GM23338 (cell line): ENCODE measurements at regions not wholly inside any gene's neighbourhood (a gene's known extent, or its start where the extent isn't known, plus 50 kb on each side); places are given as distances from the start of the nearest gene placed in this dataset.

ENCODE experiments used
- ATAC-seq: fragments of 200-7000 bp; cut with Tn5 transposase; 3 replicates; pipeline ENCODE4 v1.9.1; 2020
- DNase-seq: peaks from one replicate; pipeline ENCODE4 v3.0.0-alpha.2; 2015; ENCODE audit warnings: low spot score
- H2AFZ ChIP-seq: fragments of 200-600 bp; sonication (generic); 2 replicates; pipeline ENCODE4 v1.8.0; 2016; ENCODE audit warnings: antibody characterized with exemption, mild to moderate bottlenecking, moderate library complexity
- H3F3A ChIP-seq: fragments of 200-600 bp; sonication (generic); replicated peaks from 2 replicates; pipeline ENCODE4 v1.8.0; 2017; ENCODE audit warnings: antibody characterized with exemption, mixed run types, low read depth
- H3K27ac ChIP-seq: fragments of 200-600 bp; sonication (generic); 2 replicates; pipeline ENCODE4 v1.6.1; 2016; ENCODE audit warnings: low read depth
- H3K27me3 ChIP-seq: fragments of 200-600 bp; sonication (generic); 2 replicates; pipeline ENCODE4 v1.8.0; 2016; ENCODE audit warnings: mild to moderate bottlenecking, mixed run types, moderate library complexity; ENCODE audit not compliant: insufficient read depth
- H3K36me3 ChIP-seq: fragments of 200-600 bp; sonication (generic); 2 replicates; pipeline ENCODE4 v1.8.0; 2016; ENCODE audit warnings: mild to moderate bottlenecking; ENCODE audit not compliant: insufficient read depth
- H3K4me1 ChIP-seq: fragments of 200-600 bp; sonication (generic); 2 replicates; pipeline ENCODE4 v1.8.0; 2016; ENCODE audit warnings: mild to moderate bottlenecking, moderate library complexity; ENCODE audit not compliant: insufficient read depth
- H3K4me2 ChIP-seq: fragments of 200-600 bp; sonication (generic); 2 replicates; pipeline ENCODE4 v1.7.1; 2017; ENCODE audit warnings: mixed run types
- H3K4me3 ChIP-seq: fragments of 200-600 bp; sonication (generic); 2 replicates; pipeline ENCODE4 v1.6.1; 2016; ENCODE audit warnings: mixed run types
- H3K79me2 ChIP-seq: fragments of 200-600 bp; sonication (generic); replicated peaks from 2 replicates; pipeline ENCODE4 v1.8.0; 2017; ENCODE audit warnings: mild to moderate bottlenecking; ENCODE audit not compliant: insufficient read depth
- H3K9me2 ChIP-seq: fragments of 200-600 bp; sonication (generic); 2 replicates; pipeline ENCODE4 v1.8.0; 2017; ENCODE audit not compliant: insufficient read depth
- H4K20me1 ChIP-seq: fragments of 200-600 bp; sonication (generic); replicated peaks from 2 replicates; pipeline ENCODE4 v1.8.0; 2017; ENCODE audit warnings: mild to moderate bottlenecking; ENCODE audit not compliant: insufficient read depth
- H3K27ac Mint-ChIP-seq: 2 replicates; pipeline ENCODE4 v1.8.0; 2020; ENCODE audit warnings: inconsistent platforms, mild to moderate bottlenecking, moderate library complexity, mixed read lengths
- H3K27me3 Mint-ChIP-seq: 3 replicates; pipeline ENCODE4 v1.8.0; 2022; ENCODE audit warnings: low read depth, mild to moderate bottlenecking, moderate library complexity, mixed read lengths, inconsistent platforms; ENCODE audit not compliant: insufficient read depth, poor library complexity
- H3K36me3 Mint-ChIP-seq: 3 replicates; pipeline ENCODE4 v1.8.0; 2021; ENCODE audit warnings: low read depth, mild to moderate bottlenecking, inconsistent platforms, moderate library complexity, mixed read lengths
- H3K4me1 Mint-ChIP-seq: 3 replicates; pipeline ENCODE4 v1.8.0; 2020; ENCODE audit warnings: mild to moderate bottlenecking, inconsistent platforms, mixed read lengths
- H3K4me3 Mint-ChIP-seq: 3 replicates; pipeline ENCODE4 v1.8.0; 2021; ENCODE audit warnings: moderate library complexity, mild to moderate bottlenecking, inconsistent platforms, mixed read lengths
- H3K9me3 Mint-ChIP-seq: 3 replicates; pipeline ENCODE4 v1.8.0; 2020; ENCODE audit warnings: moderate library complexity, mild to moderate bottlenecking, inconsistent platforms, mixed read lengths
- CREB1 ChIP-seq: fragments of 250-450 bp; sonication (Bioruptor Pico); IDR thresholded peaks from 2 replicates; pipeline ENCODE4 v1.5.0; 2020; ENCODE audit warnings: low read depth, mild to moderate bottlenecking, moderate library complexity
- EZH2 ChIP-seq: fragments of 200-600 bp; sonication (generic); IDR thresholded peaks from one replicate; pipeline ENCODE4 v1.8.0; 2017; ENCODE audit warnings: antibody characterized with exemption, mild to moderate bottlenecking, low read depth; ENCODE audit not compliant: unreplicated experiment
- EZH2phosphoT487 ChIP-seq: fragments of 200-600 bp; sonication (generic); IDR thresholded peaks from one replicate; pipeline ENCODE4 v1.8.1; 2018; ENCODE audit warnings: antibody characterized with exemption; ENCODE audit not compliant: unreplicated experiment
- NANOG ChIP-seq: IDR thresholded peaks from 2 replicates; pipeline ENCODE4 v1.6.1; 2016; ENCODE audit warnings: antibody characterized with exemption, borderline replicate concordance
- POLR2AphosphoS5 ChIP-seq: IDR thresholded peaks from 2 replicates; pipeline ENCODE4 v1.6.1; 2016; ENCODE audit warnings: antibody characterized with exemption, low read depth
- REST ChIP-seq: IDR thresholded peaks from one replicate; pipeline ENCODE4 v1.6.1; 2018; ENCODE audit warnings: antibody characterized with exemption; ENCODE audit not compliant: unreplicated experiment
- STAT1 ChIP-seq: IDR thresholded peaks from one replicate; pipeline ENCODE4 v1.6.1; 2016; ENCODE audit warnings: antibody characterized with exemption; ENCODE audit not compliant: unreplicated experiment
- ZNF331 ChIP-seq: fragments of 250-450 bp; sonication (Bioruptor Pico); IDR thresholded peaks from 2 replicates; pipeline ENCODE4 v1.5.0; 2020; ENCODE audit warnings: low read depth, mild to moderate bottlenecking, moderate library complexity
- TF ChIP-seq, protein P1 (sequence below): IDR thresholded peaks from 2 replicates; pipeline ENCODE4 v1.6.1; 2016; ENCODE audit warnings: antibody characterized with exemption
- TF ChIP-seq, protein P2 (sequence below): fragments of 250-450 bp; sonication (Bioruptor Pico); IDR thresholded peaks from 2 replicates; pipeline ENCODE4 v1.5.0; 2020; ENCODE audit warnings: mild to moderate bottlenecking, moderate library complexity
- TF ChIP-seq, protein P3 (sequence below), 2 experiments: fragments of 200-600 bp in 1 of 2; sonication (generic) in 1 of 2; conservative IDR thresholded peaks; 2 replicates each; pipeline versions ENCODE4 v1.5.1 to v1.6.1; 2016 to 2017; ENCODE audit warnings: antibody characterized with exemption in 2 of 2, low read depth in 2 of 2, mild to moderate bottlenecking in 2 of 2, moderate library complexity in 1 of 2

- H3K27ac ChIP-seq, result 0 out of 2 replicates have a peak overlapping the region, but pooled peaks have one; percentile 50
- H3K4me2 ChIP-seq, result peak overlapping the region; percentile 49
- H4K20me1 ChIP-seq, result no peaks in the 10 kb centered on the region; the same call in 1 of the 2 replicates
- no peaks in the 10 kb centered on the region for H3K27me3 ChIP-seq
- peaks cover 49% of the 10 kb centered on the region for H3K36me3 Mint-ChIP-seq
- H3K36me3 ChIP-seq, result peaks cover 7% of the 10 kb centered on the region; the same call in 1 of the 2 replicates
- H3F3A ChIP-seq, result 0 out of 2 replicates have a peak, but pooled peaks cover 14% of the 10 kb centered on the region
- peaks cover 12% of the 10 kb centered on the region for H3K27me3 Mint-ChIP-seq
- peaks cover 37% of the 10 kb centered on the region for H3K4me1 ChIP-seq
- TF ChIP-seq, protein P1, sequence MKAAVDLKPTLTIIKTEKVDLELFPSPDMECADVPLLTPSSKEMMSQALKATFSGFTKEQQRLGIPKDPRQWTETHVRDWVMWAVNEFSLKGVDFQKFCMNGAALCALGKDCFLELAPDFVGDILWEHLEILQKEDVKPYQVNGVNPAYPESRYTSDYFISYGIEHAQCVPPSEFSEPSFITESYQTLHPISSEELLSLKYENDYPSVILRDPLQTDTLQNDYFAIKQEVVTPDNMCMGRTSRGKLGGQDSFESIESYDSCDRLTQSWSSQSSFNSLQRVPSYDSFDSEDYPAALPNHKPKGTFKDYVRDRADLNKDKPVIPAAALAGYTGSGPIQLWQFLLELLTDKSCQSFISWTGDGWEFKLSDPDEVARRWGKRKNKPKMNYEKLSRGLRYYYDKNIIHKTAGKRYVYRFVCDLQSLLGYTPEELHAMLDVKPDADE, result no peak
- TF ChIP-seq REST, result no peak
- TF ChIP-seq STAT1, result no peak
- TF ChIP-seq, protein P2, sequence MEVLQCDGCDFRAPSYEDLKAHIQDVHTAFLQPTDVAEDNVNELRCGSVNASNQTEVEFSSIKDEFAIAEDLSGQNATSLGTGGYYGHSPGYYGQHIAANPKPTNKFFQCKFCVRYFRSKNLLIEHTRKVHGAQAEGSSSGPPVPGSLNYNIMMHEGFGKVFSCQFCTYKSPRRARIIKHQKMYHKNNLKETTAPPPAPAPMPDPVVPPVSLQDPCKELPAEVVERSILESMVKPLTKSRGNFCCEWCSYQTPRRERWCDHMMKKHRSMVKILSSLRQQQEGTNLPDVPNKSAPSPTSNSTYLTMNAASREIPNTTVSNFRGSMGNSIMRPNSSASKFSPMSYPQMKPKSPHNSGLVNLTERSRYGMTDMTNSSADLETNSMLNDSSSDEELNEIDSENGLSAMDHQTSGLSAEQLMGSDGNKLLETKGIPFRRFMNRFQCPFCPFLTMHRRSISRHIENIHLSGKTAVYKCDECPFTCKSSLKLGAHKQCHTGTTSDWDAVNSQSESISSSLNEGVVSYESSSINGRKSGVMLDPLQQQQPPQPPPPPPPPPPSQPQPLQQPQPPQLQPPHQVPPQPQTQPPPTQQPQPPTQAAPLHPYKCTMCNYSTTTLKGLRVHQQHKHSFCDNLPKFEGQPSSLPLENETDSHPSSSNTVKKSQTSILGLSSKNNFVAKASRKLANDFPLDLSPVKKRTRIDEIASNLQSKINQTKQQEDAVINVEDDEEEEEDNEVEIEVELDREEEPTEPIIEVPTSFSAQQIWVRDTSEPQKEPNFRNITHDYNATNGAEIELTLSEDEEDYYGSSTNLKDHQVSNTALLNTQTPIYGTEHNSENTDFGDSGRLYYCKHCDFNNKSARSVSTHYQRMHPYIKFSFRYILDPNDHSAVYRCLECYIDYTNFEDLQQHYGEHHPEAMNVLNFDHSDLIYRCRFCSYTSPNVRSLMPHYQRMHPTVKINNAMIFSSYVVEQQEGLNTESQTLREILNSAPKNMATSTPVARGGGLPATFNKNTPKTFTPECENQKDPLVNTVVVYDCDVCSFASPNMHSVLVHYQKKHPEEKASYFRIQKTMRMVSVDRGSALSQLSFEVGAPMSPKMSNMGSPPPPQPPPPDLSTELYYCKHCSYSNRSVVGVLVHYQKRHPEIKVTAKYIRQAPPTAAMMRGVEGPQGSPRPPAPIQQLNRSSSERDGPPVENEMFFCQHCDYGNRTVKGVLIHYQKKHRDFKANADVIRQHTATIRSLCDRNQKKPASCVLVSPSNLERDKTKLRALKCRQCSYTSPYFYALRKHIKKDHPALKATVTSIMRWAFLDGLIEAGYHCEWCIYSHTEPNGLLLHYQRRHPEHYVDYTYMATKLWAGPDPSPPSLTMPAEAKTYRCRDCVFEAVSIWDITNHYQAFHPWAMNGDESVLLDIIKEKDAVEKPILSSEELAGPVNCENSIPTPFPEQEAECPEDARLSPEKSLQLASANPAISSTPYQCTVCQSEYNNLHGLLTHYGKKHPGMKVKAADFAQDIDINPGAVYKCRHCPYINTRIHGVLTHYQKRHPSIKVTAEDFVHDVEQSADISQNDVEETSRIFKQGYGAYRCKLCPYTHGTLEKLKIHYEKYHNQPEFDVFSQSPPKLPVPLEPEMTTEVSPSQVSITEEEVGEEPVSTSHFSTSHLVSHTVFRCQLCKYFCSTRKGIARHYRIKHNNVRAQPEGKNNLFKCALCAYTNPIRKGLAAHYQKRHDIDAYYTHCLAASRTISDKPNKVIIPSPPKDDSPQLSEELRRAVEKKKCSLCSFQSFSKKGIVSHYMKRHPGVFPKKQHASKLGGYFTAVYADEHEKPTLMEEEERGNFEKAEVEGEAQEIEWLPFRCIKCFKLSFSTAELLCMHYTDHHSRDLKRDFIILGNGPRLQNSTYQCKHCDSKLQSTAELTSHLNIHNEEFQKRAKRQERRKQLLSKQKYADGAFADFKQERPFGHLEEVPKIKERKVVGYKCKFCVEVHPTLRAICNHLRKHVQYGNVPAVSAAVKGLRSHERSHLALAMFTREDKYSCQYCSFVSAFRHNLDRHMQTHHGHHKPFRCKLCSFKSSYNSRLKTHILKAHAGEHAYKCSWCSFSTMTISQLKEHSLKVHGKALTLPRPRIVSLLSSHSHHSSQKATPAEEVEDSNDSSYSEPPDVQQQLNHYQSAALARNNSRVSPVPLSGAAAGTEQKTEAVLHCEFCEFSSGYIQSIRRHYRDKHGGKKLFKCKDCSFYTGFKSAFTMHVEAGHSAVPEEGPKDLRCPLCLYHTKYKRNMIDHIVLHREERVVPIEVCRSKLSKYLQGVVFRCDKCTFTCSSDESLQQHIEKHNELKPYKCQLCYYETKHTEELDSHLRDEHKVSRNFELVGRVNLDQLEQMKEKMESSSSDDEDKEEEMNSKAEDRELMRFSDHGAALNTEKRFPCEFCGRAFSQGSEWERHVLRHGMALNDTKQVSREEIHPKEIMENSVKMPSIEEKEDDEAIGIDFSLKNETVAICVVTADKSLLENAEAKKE, result no peak
- no peak for TF ChIP-seq ZNF331
- TF ChIP-seq, protein P3, sequence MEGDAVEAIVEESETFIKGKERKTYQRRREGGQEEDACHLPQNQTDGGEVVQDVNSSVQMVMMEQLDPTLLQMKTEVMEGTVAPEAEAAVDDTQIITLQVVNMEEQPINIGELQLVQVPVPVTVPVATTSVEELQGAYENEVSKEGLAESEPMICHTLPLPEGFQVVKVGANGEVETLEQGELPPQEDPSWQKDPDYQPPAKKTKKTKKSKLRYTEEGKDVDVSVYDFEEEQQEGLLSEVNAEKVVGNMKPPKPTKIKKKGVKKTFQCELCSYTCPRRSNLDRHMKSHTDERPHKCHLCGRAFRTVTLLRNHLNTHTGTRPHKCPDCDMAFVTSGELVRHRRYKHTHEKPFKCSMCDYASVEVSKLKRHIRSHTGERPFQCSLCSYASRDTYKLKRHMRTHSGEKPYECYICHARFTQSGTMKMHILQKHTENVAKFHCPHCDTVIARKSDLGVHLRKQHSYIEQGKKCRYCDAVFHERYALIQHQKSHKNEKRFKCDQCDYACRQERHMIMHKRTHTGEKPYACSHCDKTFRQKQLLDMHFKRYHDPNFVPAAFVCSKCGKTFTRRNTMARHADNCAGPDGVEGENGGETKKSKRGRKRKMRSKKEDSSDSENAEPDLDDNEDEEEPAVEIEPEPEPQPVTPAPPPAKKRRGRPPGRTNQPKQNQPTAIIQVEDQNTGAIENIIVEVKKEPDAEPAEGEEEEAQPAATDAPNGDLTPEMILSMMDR (conservative IDR thresholded peaks at IDR 0.05; ENCODE audit: low read depth in 2 of 2), result no peak
- TF ChIP-seq EZH2, result no peak
- no peak for TF ChIP-seq EZH2phosphoT487
- no peak for TF ChIP-seq POLR2AphosphoS5
- no peak for TF ChIP-seq NANOG
- TF ChIP-seq CREB1 (CRISPR knock-in tag), result no peak
- H3K4me1 Mint-ChIP-seq, result peaks cover 43% of the 10 kb centered on the region
- no peak for ATAC-seq
- H3K4me3 ChIP-seq, result no peak overlapping the region
- H3K9me2 ChIP-seq, result no peaks in the 10 kb centered on the region
- H3K9me3 Mint-ChIP-seq, result no peaks in the 10 kb centered on the region
- H3K79me2 ChIP-seq, result no peaks in the 10 kb centered on the region
- H2AFZ ChIP-seq, result no peak overlapping the region
- no peak overlapping the region; the same call in 2 of the 3 replicates for H3K4me3 Mint-ChIP-seq
- DNase-seq, result no peak
- H3K27ac Mint-ChIP-seq, result no peak overlapping the region
Measured at GRCh38 chr19:5246554-5247155, 94.0 kb downstream of the PTPRS start.
